Fibroblast of gingiva (primary cell): ENCODE measurements at regions not wholly inside any gene's neighbourhood (a gene's known extent, or its start where the extent isn't known, plus 50 kb on each side); places are given as distances from the start of the nearest gene placed in this dataset.
"Not testable (repeated sequence)": the region's sequence is repeated elsewhere in the genome, so short reads cannot be mapped to it uniquely, and the experiment has no call there.

Experiments
- DNase-seq: peaks from one replicate; pipeline ENCODE4 v3.0.0-alpha.2; 2011; ENCODE audit warnings: low read depth

DNA sequence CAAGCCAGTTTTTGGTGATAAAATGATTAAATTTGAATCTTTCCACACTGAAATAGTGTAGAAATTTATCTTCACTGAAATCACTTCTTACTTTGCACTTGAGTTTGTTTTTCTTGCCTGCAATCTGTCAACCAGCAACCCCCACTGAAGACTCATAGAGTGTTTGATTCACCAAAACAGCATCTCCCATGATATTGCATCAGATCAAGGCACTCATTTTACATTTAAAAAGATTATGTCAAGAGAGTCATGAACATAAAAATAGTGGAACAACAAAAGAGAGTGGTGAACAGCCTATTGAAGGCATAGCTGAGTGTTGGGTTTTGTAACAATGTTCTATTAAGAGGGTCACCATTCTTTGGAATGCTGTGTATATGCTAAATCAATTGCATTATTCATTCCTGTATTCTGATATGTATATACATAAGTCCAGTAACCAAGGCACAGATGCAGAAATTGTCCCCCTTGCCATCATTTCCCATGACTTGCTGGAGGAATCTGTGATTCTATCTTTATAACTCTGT, 1934.9 kb downstream of the ARAP2 start:
- DNase-seq, result peak; percentile 1

DNA sequence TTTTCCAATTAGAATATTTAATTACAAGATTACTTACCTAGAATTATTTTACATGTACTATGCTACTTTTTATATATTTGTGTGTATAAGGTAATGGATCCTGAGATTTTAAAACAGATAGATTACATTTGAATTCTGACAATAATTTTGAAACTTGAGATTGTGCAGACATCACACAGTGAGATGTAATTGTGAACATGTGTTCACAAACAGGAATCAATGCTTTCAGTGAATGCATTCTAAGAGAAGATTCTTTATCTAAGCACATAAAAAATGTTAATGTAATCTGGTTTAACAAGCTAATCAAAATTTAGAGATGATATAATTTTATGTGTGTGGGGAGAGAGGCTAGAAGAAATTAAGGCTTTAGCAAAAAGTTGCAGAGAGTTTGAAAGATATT, 1925.5 kb downstream of the ARAP2 start:
- DNase-seq, result no peak

DNA sequence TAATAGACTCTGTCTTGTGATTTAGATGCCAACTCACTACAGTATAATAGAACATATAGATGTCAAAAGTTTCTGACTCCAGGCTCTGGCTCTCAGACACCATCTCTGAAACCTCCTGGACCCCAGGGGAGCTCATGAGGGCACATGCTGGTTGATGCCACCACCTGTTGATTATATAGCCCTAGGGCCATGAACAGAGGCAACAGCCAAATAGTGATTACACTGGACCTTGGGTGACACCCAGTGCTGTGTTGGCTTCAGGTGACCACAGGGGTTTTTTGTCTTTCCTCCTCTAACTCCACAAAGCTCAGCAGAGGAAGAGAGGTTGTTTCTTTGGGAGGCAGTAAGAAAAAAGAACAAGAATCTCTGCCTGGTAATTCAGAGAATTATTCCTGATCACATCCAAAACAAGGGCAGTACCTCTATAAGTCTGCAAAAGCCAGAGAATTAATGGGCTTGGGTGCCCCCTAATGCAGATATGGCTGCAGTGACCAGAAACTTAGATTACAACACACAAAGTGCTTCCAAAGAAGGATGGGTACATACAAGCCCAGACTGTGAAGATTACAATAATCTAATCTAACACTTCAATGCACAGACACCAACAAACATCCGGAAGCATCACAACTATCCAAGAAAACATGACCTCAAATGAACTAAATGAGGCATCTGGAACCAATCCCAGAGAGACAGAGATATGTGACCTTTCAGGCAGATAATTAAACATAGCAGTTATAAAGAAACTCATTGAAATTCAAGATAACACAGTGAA, 1920.6 kb downstream of the ARAP2 start:
- DNase-seq, result peak; percentile 44

DNA sequence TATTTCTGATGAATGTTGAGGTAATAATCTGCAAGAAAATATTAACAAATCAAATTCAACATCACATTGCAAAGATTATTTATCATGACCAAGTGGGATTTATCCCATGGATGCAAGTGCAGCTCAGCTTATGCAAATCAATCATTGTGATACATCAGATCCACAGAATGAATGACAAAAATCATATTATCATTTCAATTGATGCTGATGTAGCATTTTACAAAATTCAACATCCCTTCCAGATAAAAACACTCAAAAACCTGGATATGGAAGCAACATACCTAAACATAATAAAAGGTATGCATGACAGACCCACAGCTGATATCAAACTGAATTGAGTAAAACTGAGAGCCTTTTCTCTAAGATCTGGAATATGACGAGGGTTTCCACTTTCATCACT, 1915.4 kb downstream of the ARAP2 start:
- no peak for DNase-seq

DNA sequence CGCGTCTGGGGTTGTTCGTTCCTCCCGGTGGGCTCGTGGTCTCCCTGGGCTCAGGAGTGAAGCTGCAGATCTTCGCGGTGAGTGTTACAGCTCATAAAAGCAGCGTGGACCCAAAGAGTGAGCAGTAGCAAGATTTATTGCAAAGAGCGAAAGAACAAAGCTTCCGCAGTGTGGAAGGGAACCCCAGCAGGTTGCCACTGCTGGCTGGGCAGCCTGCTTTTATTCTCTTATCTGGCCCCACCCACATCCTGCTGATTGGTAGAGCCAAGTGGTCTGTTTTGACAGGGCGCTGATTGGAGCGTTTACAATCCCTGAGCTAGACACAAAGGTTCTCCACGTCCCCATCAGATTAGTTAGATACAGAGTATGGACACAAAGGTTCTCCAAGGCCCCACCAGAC, 1909.2 kb downstream of the ARAP2 start:
- DNase-seq, result not testable (repeated sequence)

DNA sequence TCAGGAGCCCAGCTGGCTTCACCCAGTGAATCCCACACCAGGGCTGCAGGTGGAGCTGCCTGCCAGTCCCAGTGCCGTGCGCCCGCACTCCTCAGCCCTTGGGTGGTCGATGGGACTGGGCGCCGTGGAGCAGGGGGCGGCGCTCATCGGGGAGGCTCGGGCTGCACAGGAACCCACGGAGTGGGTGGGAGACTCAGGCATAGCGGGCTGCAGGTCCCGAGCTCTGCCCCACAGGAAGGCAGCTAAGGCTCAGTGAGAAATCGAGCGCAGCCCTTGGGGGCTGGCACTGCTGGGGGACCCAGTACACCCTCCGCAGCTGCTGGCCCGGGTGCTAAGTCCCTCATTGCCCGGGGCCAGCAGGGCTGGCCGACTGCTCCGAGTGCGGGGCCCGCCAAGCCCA, 1908.8 kb downstream of the ARAP2 start:
- not testable (repeated sequence) for DNase-seq

DNA sequence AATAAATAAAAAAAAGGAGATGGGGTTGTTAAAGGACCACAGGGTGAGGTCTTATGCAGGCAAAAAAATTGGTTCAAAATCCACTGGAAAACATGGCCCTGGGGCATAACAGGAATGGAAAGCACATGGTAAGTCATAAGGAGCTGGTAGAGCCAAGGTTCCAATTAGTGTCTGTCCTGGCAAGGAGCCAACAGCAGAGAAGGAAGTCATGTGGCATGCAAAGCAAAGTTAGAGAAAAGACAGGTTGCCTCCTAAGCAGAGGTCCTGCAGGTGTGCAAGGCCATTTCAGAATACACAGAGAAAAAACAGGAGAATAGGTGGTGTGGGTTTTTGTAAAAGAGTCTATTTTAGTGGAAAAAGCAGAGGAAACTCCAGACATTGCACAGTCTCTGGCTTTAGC, 1881.7 kb downstream of the ARAP2 start:
- no peak for DNase-seq

DNA sequence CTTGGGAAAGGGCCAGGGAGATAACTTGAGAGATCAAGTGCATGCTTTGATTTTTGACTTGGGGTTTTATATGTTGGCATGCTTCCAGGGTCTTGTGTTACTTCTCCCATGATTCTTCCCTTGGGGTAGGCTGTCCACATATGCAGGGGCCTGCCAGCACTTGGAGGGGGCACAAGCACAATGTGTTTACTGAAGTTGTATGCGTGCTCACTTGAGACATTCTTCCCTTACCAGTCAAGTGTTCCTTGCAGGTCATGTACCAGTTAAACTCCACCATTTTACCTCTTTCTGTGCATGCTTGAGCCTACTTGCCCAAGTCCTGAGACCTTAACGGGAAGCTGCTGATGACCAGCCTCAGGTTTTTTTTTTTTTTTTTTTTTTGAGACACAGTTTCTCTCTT, 1880.5 kb downstream of the ARAP2 start:
- DNase-seq, result no peak

DNA sequence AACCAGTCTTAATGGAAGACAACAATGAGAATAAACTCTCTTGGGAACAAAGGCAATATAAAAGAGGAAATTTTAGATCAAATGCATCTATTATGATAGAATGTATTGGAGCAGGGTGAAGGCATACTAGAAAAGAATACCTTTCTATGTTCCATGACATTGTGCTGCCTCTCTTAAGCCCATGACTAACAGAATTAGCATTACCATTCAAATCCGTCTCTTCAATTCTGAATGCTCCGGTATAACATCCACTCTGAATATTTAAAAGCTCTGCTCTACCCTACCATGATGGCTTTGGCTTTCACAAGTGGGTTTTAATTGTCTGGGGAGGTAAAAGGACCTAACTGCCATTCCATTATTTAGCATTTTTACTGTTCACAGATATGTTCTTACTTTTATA, 1878.4 kb downstream of the ARAP2 start:
- no peak for DNase-seq

DNA sequence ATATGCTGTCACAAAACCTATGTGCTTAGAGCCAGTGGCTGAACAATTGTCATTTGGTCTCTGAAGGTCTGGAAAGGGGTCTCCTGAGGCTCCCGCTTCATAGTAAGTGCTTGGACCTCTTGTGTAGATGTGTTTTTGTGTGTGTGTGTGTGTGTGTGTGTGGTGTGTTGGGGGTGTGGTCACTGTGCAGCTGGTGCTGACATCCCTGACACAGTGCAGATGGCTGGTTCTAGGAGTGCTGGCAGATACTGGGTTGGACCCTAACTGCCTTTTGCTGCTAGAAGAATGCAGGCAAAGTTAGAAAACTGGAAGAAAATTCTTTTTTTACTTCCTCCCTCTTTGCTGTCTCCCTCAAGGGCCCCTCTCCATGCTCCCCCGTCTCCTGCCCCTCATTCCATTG, 1872.6 kb downstream of the ARAP2 start:
- no peak for DNase-seq

DNA sequence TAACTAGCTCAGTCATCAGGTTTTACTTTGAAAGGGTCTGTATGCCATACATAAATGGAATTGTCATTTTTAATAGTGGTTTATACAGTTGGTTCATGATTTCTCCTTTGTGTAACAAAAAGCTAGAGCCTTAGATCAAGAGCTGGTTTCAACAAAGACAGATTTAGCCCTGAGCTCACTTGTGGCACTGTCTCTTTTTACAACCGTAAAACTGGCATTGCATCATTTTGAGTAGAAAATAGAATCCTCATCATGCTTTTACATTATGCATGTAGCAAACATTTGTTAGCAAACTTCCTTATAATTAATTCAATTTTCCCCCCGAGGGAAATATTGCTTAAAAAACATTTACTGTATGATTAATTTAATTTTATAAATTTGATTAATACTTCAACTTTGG, 1871.5 kb downstream of the ARAP2 start:
- DNase-seq, result no peak

DNA sequence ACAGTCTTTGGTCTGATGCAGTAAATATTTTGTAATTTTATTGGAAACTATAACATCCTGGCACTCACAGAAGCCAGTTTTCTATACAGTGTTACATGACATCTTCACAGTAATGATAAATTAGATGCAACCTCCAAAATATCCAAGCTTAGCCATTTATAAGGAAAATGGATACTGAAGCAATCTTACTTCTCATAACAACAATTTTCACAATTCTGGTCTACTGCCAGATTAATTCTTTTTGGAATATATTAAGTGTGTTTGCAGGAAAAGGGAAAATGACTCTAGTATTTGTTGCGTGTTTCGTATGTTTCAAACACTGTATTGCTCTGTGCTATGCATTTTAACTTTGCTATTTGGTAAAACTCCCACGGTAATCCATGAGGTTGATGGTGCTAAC, 1870.9 kb downstream of the ARAP2 start:
- no peak for DNase-seq

DNA sequence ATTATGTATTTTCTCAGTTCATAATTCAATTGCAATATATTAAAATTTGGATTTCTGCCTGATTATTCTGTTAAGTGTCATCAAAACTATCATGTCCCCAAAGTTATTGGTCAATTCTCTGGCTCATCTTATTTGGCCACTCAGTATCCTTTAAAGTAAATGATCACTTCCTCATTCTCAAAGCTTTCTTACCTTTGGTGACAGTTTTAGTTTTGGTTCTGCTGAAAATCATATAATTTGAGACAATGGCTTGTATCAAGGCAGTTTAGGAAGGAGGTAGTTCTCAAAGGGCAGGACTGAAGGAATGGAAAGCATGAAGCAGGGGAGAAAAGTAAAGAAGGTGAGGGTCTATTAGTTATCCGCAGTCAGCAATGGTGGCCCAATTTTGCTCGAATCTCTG, 1832.1 kb downstream of the ARAP2 start:
- DNase-seq, result no peak

DNA sequence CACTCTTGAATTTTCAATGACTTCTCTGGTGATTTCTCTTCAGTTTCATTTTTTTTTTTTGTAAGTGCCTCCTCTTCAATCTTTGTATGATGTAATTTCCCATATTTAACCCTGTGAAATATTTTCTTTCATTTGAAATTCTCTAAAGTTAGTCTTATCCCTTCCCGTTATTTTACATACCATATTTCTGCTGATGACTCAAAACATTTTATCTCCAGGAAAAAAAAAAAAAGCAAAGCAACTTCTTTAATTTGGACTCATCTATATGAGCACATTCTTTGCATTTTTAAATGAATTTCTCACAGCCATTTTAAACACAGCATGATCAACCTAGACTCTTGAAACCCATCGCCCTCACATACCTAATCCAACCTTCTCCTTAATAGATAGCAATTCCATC, 1831.4 kb downstream of the ARAP2 start:
- no peak for DNase-seq

DNA sequence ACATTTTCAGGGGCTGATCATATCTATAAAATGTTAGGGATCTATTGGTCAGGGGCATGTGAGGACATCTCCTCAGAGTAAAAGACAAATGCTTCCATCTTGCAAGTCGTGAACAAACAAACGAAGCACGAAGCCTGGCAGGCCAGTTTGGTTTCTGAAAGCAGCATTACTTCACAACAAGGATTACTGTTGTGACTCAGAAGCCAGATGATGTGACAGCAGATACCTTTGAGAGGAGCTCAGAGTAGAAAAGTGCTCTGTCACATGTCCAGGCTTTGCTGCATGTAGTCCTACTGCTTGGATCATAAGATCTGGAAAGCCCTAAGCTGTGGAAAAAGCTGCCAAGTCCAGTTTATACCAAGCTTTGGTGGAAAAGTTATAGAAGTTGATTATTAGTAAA, 1827.2 kb downstream of the ARAP2 start:
- DNase-seq, result no peak

DNA sequence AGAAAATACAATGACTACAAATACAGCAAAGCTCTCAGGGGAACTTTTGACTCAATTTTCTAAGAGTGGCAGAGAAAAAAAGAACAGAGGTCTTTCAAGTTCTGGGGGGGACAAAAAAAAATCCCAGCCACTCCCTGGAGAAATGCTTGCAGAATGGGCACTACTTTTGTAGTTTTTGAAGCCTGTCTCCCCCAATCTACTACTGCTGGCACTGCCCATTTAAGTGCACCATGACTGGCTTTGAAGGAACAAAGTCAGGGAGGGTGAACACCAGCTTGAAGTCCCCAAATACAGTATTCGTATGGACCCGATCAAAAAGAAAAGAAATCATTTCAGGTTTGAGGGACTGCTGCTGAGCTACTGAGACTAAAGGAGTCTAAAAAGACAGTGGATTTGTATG, 1824.4 kb downstream of the ARAP2 start:
- no peak for DNase-seq

DNA sequence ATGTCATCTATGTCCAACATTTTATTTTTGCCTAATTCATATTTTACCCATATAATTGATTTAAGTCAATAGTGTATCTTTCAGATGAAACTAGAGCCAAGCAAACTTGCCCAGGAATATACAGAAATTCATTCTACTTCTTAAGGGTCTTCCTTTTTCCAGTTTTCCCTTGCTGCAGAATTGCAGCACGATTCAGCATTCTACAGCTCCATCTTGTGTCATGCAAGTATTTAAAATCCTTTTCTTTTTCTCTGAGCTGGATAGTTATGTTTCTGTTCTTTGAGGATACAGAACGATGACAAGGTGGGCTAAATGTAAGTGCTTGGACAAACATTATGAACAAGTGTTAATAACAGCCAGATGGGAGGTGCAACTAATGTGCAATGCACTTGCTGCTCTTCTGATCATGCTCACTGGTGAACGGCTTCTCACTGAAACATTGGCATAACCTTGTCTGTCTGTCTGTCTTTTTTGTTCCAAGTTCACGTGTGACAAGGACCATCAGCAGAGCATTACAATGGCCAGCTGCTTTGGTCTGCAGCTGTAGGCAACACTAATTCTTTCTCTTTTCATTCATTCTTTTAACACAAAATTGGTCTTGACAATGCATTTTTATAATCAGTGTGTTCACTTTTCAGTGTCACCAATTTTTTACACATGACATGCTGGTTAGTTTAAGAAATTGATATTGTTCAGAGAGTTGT, 1821.7 kb downstream of the ARAP2 start:
- DNase-seq, result peak; percentile 1

DNA sequence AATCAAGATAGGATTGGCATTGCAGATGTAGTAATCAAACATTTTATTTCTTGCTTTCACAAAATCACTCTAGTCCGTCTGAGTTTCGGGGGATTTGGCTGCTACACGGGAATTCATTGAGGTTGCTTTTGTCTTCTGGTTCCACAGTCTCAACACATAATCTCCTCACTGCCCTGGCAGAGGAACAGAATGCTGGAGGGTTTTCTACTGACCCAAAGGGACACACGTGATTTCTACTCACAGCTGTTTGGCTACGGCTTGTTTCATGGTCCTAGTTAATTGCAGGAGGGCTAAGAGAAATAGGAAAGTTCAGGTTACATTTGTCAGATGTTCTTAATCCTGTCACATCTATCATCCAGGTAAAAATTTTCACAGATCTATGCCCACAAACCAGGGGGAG, 1811.6 kb downstream of the ARAP2 start:
- DNase-seq, result no peak

DNA sequence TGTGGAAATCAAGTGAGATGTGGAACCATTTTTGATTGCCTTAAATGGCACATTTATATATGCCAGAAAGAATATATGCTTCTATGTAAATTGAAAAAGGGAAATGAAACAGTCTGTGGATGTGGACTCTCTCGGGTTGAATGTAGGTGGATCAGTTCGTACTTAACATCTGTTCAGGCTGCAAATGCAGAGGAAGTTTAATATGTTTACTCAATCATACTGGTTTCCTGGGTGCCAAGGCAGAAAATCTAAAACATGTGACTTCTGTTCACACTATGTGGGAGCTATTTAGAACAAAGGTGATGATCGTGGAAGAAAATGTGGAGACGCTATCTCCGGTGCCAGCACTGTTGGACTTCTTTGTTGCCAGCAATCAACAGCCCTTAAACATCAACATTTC, 1809.9 kb downstream of the ARAP2 start:
- DNase-seq, result not testable (repeated sequence)

DNA sequence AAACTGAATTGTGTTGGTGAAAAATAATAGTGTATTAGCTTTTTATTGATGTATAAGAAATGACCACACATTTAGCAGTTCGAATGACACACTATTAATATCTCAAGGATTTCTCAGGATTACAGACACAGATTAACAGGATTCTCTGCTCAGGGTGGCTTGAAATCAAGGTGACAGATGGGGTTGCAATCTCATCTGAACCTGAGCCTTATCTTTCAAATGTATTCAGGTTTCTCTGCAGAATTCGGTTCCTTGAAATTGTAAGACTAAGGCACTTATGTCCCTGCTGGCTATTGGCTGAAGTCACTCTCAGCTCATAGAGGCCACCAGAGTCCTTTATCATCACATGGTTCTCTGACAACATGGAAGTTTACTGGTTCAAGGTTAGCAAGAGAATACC, 1780.1 kb downstream of the ARAP2 start:
- no peak for DNase-seq

DNA sequence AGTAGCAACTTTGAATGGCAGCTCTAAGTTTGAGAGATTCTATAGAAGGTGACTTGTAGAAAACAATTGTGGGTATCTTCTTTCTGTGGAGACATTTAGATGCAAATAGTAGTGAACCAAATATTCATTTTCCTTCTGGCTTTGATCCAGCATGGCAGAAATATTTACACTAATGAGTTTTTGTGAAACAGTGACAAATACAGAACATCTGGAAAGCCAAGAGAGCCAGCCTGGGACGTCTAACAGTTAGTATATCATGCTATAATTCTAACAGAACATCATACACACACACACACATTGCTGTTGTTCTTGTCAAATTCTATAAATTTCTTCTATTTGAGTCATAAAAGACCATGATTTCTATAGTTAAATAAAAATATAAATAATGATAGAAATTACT, 1777.9 kb downstream of the ARAP2 start:
- DNase-seq, result no peak

DNA sequence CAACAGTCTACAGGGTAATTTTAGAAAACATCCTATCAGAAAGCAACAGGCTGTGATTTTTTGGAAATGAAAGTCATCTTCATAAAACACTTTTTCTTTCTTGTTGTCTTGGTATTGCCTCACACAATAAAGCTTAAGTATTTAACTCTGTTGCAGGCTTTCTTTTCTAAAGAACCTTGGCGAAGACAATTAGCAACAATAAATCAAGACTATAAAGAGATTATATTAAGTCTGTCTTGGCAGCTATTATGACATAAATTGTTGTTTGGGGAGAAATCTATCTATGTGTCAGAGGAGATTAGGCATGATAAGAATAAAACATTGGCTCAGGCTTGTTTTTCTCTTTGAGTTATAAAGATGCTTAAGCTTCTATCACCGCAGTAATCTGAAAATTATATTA, 1774.8 kb downstream of the ARAP2 start:
- DNase-seq, result no peak

DNA sequence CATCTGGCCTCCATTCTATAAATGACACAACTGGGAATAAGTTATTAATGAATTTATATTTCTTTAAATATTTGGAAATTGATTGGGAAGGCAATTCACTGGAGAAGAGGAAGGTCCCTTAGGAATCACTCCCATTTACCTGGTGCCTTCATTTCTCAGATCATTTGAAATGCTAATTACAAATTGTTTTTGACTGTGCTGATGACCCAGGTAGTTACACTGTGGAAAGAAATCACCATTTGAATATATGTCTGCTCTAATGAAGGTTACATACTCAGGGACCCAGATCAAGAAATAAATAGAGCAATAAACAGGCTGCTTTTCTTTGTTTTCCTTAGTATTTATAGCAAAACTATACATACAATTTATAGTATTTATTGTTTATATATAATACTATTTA, 1759.1 kb downstream of the ARAP2 start:
- DNase-seq, result no peak
